ENCODE measurements at regions not wholly inside any gene's neighbourhood (a gene's known extent, or its start where the extent isn't known, plus 50 kb on each side); places are given as distances from the start of the nearest gene placed in this dataset.

- TF ChIP-seq ZNF558 (CRISPR knock-in tag; IDR thresholded peaks at IDR 0.05; ENCODE audit: borderline replicate concordance) (no peak), MZF1 (CRISPR knock-in tag; IDR thresholded peaks at IDR 0.05; ENCODE audit: borderline replicate concordance) (no peak), SPEN (CRISPR knock-in tag; IDR thresholded peaks at IDR 0.05; ENCODE audit: low read depth) (no peak), DDIT3 (CRISPR knock-in tag; IDR thresholded peaks at IDR 0.05) (no peak), EED (CRISPR knock-in tag; IDR thresholded peaks at IDR 0.05) (no peak), RFX1 (IDR thresholded peaks at IDR 0.05) (no peak), MAZ (IDR thresholded peaks at IDR 0.05; ENCODE audit: borderline replicate concordance, low read depth, low read length) (no peak), MAZ (CRISPR knock-in tag; IDR thresholded peaks at IDR 0.05; ENCODE audit: low read depth) (no peak), ZC3H13 (CRISPR knock-in tag; IDR thresholded peaks at IDR 0.05) (no peak), KDM5A (IDR thresholded peaks at IDR 0.05; ENCODE audit: borderline replicate concordance, low read length) (no peak), TFDP2 (CRISPR knock-in tag; IDR thresholded peaks at IDR 0.05) (no peak), HMG20A (CRISPR knock-in tag; IDR thresholded peaks at IDR 0.05; ENCODE audit: borderline replicate concordance) (no peak), ZBTB7A (CRISPR knock-in tag; IDR thresholded peaks at IDR 0.05) (no peak)
- TF ChIP-seq, protein P1, sequence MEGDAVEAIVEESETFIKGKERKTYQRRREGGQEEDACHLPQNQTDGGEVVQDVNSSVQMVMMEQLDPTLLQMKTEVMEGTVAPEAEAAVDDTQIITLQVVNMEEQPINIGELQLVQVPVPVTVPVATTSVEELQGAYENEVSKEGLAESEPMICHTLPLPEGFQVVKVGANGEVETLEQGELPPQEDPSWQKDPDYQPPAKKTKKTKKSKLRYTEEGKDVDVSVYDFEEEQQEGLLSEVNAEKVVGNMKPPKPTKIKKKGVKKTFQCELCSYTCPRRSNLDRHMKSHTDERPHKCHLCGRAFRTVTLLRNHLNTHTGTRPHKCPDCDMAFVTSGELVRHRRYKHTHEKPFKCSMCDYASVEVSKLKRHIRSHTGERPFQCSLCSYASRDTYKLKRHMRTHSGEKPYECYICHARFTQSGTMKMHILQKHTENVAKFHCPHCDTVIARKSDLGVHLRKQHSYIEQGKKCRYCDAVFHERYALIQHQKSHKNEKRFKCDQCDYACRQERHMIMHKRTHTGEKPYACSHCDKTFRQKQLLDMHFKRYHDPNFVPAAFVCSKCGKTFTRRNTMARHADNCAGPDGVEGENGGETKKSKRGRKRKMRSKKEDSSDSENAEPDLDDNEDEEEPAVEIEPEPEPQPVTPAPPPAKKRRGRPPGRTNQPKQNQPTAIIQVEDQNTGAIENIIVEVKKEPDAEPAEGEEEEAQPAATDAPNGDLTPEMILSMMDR (CRISPR knock-in tag; IDR thresholded peaks at IDR 0.05) = no peak
Measured at GRCh38 chr22:47355776-47356510, 593.5 kb downstream of the TBC1D22A start.

Measured in HepG2 (cell line).